Natural killer cell (primary cell): ENCODE measurements at regions not wholly inside any gene's neighbourhood (a gene's known extent, or its start where the extent isn't known, plus 50 kb on each side); places are given as distances from the start of the nearest gene placed in this dataset.

Experiments used
- ATAC-seq, 3 donors: fragments of 150-1000 bp in 2 of 3; fragments of 200-7000 bp in 1 of 3; cut with Tn5 transposase; 1 replicate in 1 of 3; 2 replicates in 2 of 3; pipeline ENCODE4 v1.10.0; 2021; ENCODE audit warnings: mild to moderate bottlenecking in 2 of 3, moderate library complexity in 2 of 3
- DNase-seq, 2 donors: peaks; one replicate each; pipeline versions ENCODE4 v3.0.0 to v3.0.0-alpha.2; 2013 to 2021; ENCODE audit warnings: mixed read lengths in 1 of 2
- H3K27ac ChIP-seq: one replicate; pipeline ENCODE4 v1.5.1; 2013; ENCODE audit warnings: mild to moderate bottlenecking, low read length
- H3K27me3 ChIP-seq: one replicate; pipeline ENCODE4 v1.6.1; 2013; ENCODE audit warnings: low read length; ENCODE audit not compliant: control insufficient read depth, insufficient read depth
- H3K36me3 ChIP-seq: one replicate; pipeline ENCODE4 v1.6.1; 2013; ENCODE audit warnings: low read length; ENCODE audit not compliant: control insufficient read depth, insufficient read depth
- H3K4me1 ChIP-seq: one replicate; pipeline ENCODE4 v1.6.1; 2013; ENCODE audit warnings: low read length; ENCODE audit not compliant: control insufficient read depth, insufficient read depth
- H3K4me3 ChIP-seq: one replicate; pipeline ENCODE4 v1.5.1; 2013; ENCODE audit warnings: low read length
- H3K9me3 ChIP-seq: one replicate; pipeline ENCODE4 v1.6.1; 2013; ENCODE audit warnings: low read length; ENCODE audit not compliant: control insufficient read depth, insufficient read depth
- H3K27ac Mint-ChIP-seq, 2 donors: one replicate each; pipeline ENCODE4 v1.8.0; 2022; ENCODE audit warnings: mild to moderate bottlenecking in 2 of 2, mixed read lengths in 2 of 2, moderate library complexity in 1 of 2
- H3K27me3 Mint-ChIP-seq, 2 donors: one replicate each; pipeline ENCODE4 v1.8.0; 2022; ENCODE audit warnings: low read depth in 2 of 2, mixed read lengths in 2 of 2
- H3K36me3 Mint-ChIP-seq: one replicate; pipeline ENCODE4 v1.8.0; 2022; ENCODE audit warnings: mixed read lengths
- H3K4me1 Mint-ChIP-seq, 2 donors: one replicate each; pipeline ENCODE4 v1.8.0; 2022; ENCODE audit warnings: mixed read lengths in 2 of 2
- H3K4me3 Mint-ChIP-seq: one replicate; pipeline ENCODE4 v1.8.0; 2022; ENCODE audit warnings: mild to moderate bottlenecking, moderate library complexity, mixed read lengths
- H3K9me3 Mint-ChIP-seq, 2 donors: one replicate each; pipeline ENCODE4 v1.8.0; 2022; ENCODE audit warnings: mixed read lengths in 2 of 2
- CTCF ChIP-seq: fragments of 200-600 bp; IDR thresholded peaks from one replicate; pipeline ENCODE4 v1.8.0; 2022; ENCODE audit warnings: antibody characterized with exemption
- WGBS: methylation state at CpG from one replicate; pipeline ENCODE4 v1.1.7; 2013; ENCODE audit warnings: missing lambda C conversion rate; ENCODE audit not compliant: insufficient coverage; 5-methylcytosine and 5-hydroxymethylcytosine counted together
- intact Hi-C: fragments of 100-400 bp; cut with micrococcal nuclease; formaldehyde crosslinking; loops from one replicate; pipeline ENCODE4 v1.14.2; 2022

- no peak overlapping the region for H3K4me3 ChIP-seq
- TF ChIP-seq CTCF = no peak
- H3K4me1 Mint-ChIP-seq = no peaks in the 10 kb centered on the region
- H3K9me3 ChIP-seq = no peaks in the 10 kb centered on the region
- H3K9me3 Mint-ChIP-seq = peaks cover 0 to 2% of the 10 kb centered on the region in 2 donors
- H3K36me3 Mint-ChIP-seq = no peaks in the 10 kb centered on the region
- no peak overlapping the region for H3K27ac ChIP-seq
- H3K27me3 Mint-ChIP-seq = no peaks in the 10 kb centered on the region
- no peaks in the 10 kb centered on the region for H3K36me3 ChIP-seq
- H3K27ac Mint-ChIP-seq = no peak overlapping the region
- intact Hi-C loops = no loop called here
- DNase-seq (no peak), ATAC-seq (no peak)
- H3K27me3 ChIP-seq = no peaks in the 10 kb centered on the region
- 93% methylated on average over 3 of the region's 3 CpGs for WGBS
- H3K4me3 Mint-ChIP-seq = no peak overlapping the region
- H3K4me1 ChIP-seq = no peaks in the 10 kb centered on the region
Observed at GRCh38 chr21:17461014-17461413, 51.8 kb upstream of the CXADR start.

- 89% methylated on average over 4 of the region's 4 CpGs for WGBS
- ATAC-seq = no peak
- Histone ChIP-seq H3K36me3 (no peaks in the 10 kb centered on the region), H3K4me3 (no peak overlapping the region), H3K27ac (no peak overlapping the region), H3K9me3 (no peaks in the 10 kb centered on the region), H3K4me1 (no peaks in the 10 kb centered on the region), H3K27me3 (no peaks in the 10 kb centered on the region)
- intact Hi-C loops = no loop called here
- H3K27ac Mint-ChIP-seq = no peak overlapping the region
- no peaks in the 10 kb centered on the region for H3K4me1 Mint-ChIP-seq
- no peak for TF ChIP-seq CTCF
- no peak overlapping the region for H3K4me3 Mint-ChIP-seq
- no peaks in the 10 kb centered on the region for H3K9me3 Mint-ChIP-seq
- DNase-seq = no peak
- H3K27me3 Mint-ChIP-seq = no peaks in the 10 kb centered on the region
- H3K36me3 Mint-ChIP-seq = no peaks in the 10 kb centered on the region
Observed at GRCh38 chr21:17461582-17461981, 51.3 kb upstream of the CXADR start.

GRCh38 chr21:17462276-17462981, 50.4 kb upstream of the CXADR start:
- H3K4me3 ChIP-seq = no peak overlapping the region
- no peaks in the 10 kb centered on the region for H3K27me3 ChIP-seq
- H3K4me3 Mint-ChIP-seq = no peak overlapping the region
- intact Hi-C loops = no loop called here
- no peaks in the 10 kb centered on the region for H3K4me1 Mint-ChIP-seq
- DNase-seq = no peak
- no peak for ATAC-seq
- no peak for TF ChIP-seq CTCF
- H3K9me3 Mint-ChIP-seq = no peaks in the 10 kb centered on the region
- no peaks in the 10 kb centered on the region for H3K4me1 ChIP-seq
- 97% methylated on average over 13 of the region's 16 CpGs for WGBS
- no peak overlapping the region for H3K27ac ChIP-seq
- H3K36me3 Mint-ChIP-seq = no peaks in the 10 kb centered on the region
- no peaks in the 10 kb centered on the region for H3K9me3 ChIP-seq
- no peaks in the 10 kb centered on the region for H3K36me3 ChIP-seq
- H3K27ac Mint-ChIP-seq = no peak overlapping the region
- H3K27me3 Mint-ChIP-seq = no peaks in the 10 kb centered on the region
